ENCODE measurements at regions not wholly inside any gene's neighbourhood (a gene's known extent, or its start where the extent isn't known, plus 50 kb on each side); places are given as distances from the start of the nearest gene placed in this dataset.

GRCh38 chr1:72745413-72745812 lies 463.1 kb upstream of the NEGR1 start:
- no peak for TF ChIP-seq EZH2phosphoT487 (IDR thresholded peaks at IDR 0.05; ENCODE audit: insufficient read depth, low read depth)
- no peak for TF ChIP-seq EZH2 (IDR thresholded peaks at IDR 0.05; ENCODE audit: insufficient read depth, poor library complexity, severe bottlenecking)
